ENCODE measurements at regions not wholly inside any gene's neighbourhood (a gene's known extent, or its start where the extent isn't known, plus 50 kb on each side); places are given as distances from the start of the nearest gene placed in this dataset.
"Not testable (repeated sequence)": the region's sequence is repeated elsewhere in the genome, so short reads cannot be mapped to it uniquely, and the experiment has no call there.

DNA sequence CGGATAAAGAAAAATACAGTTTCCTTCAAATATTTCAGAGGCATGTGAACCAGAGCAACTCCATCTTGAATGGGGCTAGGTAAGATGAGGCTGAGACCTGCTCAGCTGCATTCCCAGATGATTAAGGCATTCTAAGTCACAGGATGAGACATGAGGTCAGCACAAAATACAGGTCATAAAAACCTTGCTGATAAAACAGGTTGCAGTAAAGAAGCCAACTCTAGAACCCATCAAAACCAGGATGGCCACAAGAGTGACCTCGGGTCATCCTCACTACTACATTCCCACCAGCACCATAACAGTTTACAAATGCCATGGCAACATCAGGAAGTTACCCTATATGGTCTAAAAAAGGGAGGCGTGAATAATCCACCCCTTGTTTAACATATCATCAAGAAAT, 59.2 kb upstream of the TMEM108 start:
- TF ChIP-seq CTCF, POLR2AphosphoS5 (IDR thresholded peaks at IDR 0.05): not testable (repeated sequence)
